ENCODE measurements at regions not wholly inside any gene's neighbourhood (a gene's known extent, or its start where the extent isn't known, plus 50 kb on each side); places are given as distances from the start of the nearest gene placed in this dataset.
"Not testable (repeated sequence)": the region's sequence is repeated elsewhere in the genome, so short reads cannot be mapped to it uniquely, and the experiment has no call there.

- not testable (repeated sequence) for H3K27ac ChIP-seq (ENCODE audit: low read depth, low read length)
- WGBS, 3 donors: 84 to 91% (median 91%) methylated on average over 6 of the region's 8 CpGs
Observed at GRCh38 chr15:77899776-77900175, 177.7 kb downstream of the TBC1D2B start.

DNA sequence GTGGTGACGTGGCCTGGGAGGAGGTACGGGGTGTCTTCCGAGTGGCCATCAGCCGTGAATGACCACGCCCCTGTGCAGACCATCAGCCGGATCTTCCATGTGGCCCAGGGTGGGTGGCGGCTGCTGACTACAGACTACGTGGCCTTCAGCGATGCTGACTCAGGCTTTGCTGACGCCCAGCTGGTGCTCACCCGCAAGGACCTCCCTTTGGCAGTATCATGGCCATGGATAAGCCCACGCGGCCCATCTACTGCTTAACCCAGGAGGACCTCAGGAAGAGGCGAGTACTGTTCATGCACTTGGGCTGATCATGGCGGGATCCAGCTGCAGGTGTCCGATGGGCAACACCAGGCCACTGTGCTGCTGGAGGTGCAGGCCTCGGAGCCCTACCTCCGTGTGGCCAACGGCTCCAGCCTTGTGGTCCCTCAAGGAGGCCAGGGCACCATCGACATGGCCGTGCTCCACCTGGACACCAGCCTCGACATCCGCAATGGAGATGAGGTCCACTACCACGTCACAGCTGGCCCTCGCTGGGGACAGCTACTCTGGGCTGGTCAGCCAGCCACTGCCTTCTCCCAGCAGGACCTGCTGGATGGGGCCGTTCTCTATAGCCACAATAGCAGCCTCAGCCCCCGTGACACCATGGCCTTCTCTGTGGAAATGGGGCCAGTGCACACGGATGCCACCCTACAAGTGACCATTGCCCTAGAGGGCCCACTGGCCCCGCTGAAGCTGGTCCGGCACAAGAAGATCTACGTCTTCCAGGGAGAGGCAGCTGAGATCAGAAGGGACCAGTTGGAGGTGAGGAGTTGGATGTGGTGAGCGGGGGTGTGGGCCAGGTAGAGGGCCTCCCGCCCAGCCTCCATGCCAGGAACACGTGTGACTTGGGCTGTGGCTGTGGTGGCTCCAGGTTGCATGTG is 178.4 kb downstream of the TBC1D2B start:
- H3K27ac ChIP-seq (ENCODE audit: low read depth, low read length): no peak overlapping the region
- WGBS, 3 donors: 88 to 90% (median 89%) methylated on average over 32 to 34 of the region's 34 CpGs

DNA sequence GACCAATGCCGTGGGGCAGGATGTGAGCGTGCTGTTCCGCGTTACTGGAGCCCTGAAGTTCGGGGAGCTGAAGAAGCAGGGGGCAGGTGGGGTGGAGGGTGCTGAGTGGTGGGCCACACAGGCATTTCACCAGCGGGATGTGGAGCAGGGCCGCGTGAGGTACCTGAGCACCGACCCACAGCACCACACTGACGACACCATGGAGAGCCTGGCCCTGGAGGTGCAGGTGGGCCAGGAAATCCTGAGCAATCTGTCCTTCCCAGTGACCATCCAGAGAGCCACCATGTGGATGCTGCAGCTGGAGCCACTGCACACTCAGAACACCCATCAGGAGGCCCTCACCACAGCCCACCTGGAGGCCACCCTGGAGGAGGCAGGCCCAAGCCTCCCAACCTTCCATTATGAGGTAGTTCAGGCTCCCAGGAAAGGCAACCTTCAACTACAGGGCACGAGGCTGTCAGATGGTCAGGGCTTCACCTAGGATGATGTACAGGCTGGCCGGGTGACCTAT is 179.6 kb downstream of the TBC1D2B start:
- WGBS, 3 donors: 94 to 96% (median 95%) methylated on average over 8 to 12 of the region's 12 CpGs
- H3K27ac ChIP-seq (ENCODE audit: low read depth, low read length): no peak overlapping the region

DNA sequence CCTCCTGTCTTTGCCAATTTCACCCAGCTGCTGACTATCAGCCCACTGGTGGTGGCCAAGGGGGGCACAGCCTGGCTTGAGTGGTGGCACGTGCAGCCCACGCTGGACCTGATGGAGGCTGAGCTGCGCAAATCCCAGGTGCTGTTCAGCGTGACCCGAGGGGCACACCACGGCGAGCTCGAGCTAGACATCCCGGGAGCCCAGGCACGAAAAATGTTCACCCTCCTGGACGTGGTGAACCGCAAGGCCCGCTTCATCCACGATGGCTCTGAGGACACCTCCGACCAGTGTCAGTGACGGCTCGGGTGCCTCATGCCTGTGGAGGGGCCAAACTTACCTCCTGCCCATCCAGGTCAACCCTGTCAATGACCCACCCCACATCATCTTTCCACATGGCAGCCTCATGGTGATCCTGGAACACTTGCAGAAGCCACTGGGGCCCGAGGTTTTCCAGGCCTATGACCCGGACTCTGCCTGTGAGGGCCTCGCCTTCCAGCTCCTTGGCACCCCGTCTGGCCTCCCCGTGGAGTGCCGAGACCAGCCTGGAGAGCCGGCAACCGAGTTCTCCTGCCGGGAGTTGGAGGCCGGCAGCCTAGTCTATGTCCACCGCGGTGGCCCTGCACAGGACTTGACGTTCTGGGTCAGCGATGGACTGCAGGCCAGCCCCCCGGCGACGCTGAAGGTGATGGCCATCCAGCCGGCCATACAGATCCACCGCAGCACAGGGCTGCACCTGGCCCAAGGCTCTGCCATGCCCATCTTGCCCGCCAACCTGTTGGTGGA is 180.2 kb downstream of the TBC1D2B start:
- 88 to 94% (median 91%) methylated on average over 27 to 37 of the region's 37 CpGs for WGBS, 3 donors
- not testable (repeated sequence) for H3K27ac ChIP-seq (ENCODE audit: low read depth, low read length)

GRCh38 chr15:77896147-77897112 is 181.1 kb downstream of the TBC1D2B start:
- WGBS, 3 donors: 79 to 87% (median 86%) methylated on average over 25 to 31 of the region's 32 CpGs
- not testable (repeated sequence) for H3K27ac ChIP-seq (ENCODE audit: low read depth, low read length)

DNA sequence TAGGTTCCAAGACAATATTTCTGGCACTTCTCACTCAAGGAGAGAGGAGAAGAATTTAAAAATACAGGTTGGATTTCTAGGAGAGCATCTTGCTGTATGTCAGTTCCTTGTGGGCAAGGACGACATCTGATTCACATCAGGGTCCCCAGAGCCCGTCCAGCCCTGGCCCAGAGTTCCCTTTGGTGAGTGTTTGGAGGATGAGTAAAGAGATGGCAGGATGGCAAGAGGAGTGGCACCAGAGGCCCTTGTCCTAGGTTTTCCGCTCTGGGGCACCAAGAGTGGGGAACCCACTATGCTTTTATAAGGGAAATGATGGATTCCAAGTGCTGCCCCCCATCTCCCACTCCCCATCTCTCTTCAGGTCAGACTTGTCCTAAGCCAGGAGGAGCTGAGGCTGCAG is 181.8 kb downstream of the TBC1D2B start:
- WGBS, 3 donors: 81 to 87% (median 85%) methylated on average over 3 of the region's 3 CpGs
- H3K27ac ChIP-seq (ENCODE audit: low read depth, low read length): no peak overlapping the region

GRCh38 chr15:77895145-77895544 is 182.4 kb downstream of the TBC1D2B start:
- H3K27ac ChIP-seq (ENCODE audit: low read depth, low read length): not testable (repeated sequence)
- WGBS, 3 donors: 50 to 61% (median 57%) methylated on average over 4 of the region's 4 CpGs

DNA sequence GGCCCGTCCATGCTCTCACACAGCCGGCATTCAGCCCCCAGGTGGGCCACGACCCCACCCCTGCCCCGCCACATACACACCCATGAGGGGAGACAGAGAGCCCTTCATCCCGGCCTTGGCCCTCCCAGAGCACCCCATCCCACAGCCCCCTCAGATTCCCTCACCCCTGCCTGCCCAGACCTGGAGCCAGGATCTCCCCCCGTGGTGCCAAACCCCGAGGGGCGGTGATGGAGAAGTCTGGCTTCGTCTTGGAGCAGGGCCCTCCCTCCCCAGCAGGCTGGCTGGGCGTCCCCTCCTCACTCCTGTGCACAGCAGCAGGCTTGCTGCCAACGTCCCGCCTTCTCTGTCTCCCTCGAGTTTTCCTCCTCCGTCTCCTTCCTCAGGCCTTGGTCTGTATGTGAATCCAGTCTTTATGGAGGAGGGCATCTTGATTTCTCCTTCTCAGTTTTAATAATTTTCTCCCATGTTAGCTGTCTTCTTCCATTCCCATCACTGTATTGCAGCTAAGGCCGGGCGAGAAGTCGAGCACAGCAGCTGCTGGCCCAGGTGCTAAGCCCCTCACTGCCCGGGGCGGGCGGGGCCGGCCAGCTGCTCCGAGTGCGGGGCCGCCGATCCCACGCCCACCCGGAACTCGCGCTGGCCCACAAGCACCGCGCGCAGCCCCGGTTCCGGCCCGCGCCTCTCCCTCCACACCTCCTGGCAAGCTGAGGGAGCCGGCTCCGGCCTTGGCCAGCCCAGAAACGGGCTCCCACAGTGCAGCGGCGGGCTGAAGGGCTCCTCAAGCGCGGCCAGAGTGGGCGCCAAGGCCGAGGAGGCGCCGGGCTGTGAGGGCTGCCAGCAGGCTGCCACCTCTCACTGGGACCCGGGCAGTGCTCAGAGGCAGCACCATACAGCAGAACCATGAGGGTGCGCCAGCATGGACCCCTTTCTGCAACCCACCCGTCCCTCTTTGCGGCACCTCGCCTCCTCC is 183.6 kb downstream of the TBC1D2B start:
- WGBS, 3 donors: 55 to 73% (median 66%) methylated on average over 39 to 50 of the region's 52 CpGs
- H3K27ac ChIP-seq (ENCODE audit: low read depth, low read length): not testable (repeated sequence)

DNA sequence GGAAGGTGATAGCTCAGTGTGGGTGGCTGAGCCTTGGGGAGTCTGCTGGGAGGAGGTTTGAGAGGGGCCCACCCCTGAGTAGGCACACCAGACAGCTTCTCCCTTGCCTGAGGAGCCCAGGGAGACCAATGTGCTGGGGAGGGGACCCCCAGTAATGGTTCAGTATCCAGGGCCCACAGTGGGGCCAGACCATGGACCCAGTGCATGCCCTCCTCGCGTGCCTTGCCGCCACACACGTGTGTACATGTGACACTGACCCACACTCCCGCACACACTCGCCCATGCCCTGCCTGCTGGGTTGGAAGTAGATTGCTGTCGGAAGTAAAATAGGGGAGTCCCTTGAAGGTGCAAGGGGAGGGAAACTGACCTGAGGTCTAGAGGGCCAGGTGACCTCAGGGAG is 184.3 kb downstream of the TBC1D2B start:
- WGBS, 3 donors: 87 to 95% (median 90%) methylated on average over 7 of the region's 7 CpGs

GRCh38 chr15:77892335-77892734 is 185.2 kb downstream of the TBC1D2B start:
- H3K27ac ChIP-seq (ENCODE audit: low read depth, low read length): no peak overlapping the region
- 53 to 82% (median 78%) methylated on average over 3 of the region's 3 CpGs for WGBS, 3 donors

More for the DNA sequence above, 184.3 kb downstream of the TBC1D2B start:
- not testable (repeated sequence) for H3K27ac ChIP-seq (ENCODE audit: low read depth, low read length)

DNA sequence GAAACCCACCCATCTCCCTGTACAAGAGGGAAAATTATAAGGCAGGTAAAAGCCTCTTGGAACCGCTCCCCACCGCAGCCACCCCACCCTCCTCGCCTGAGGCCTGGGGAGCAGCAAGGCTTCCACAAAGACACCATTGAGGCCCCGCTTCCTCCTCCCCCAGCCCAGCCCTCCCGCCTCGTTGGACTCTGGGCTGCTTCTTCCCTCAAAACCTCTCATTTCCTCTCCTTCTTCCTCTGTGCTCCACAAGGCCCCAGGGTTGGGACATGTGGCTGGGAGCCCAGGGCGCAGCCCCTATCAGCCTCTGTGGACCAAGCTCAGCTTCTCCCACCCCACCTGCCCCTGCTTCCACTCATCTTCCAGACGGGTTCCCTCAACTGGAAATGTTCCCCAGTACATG is 185.6 kb downstream of the TBC1D2B start:
- H3K27ac ChIP-seq (ENCODE audit: low read depth, low read length): not testable (repeated sequence)
- 53 to 77% (median 59%) methylated on average over 8 of the region's 8 CpGs for WGBS, 3 donors

DNA sequence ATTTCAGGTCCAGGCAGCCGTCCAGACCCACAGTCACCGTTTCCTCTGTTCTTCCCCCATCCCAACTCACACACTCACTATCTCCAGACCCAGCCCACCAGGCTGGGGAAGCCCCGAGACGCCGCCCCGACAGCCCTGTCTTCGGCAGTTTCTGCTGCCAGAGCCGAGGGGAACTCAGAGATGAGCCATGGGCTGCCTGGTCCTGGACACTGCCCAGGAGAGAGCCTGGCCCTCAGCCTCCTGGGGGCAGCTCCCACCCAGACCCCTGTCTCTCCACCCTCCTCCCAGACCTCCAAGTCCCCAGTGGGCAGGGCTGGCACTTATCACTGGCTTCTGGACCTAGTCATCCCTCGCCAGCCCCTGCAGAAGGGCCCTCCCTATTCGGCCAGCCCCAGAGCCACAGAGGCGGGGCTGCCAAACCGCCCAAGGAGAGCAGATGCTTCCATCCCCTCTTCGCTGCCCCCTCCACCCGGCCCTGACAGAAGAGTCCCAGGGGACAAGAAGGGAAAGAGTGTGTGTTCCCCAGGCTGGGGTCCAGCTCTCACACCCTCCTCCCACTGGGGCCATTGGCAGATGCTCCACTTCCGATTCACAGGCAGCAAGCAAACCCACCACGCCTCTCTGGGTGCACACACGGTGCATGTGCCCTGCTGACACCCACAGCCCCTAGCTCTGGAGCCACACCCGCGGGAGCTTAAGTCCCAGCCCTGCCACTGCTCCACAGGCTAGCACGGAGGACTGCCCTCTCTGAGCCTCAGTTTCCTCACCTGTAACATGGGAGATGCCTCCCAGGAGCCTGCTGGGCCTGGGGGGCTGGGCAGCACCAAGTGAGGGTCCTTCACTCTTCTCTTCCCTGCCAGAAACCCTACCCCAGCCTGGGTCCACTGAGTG is 186.4 kb downstream of the TBC1D2B start:
- not testable (repeated sequence) for H3K27ac ChIP-seq (ENCODE audit: low read depth, low read length)
- WGBS, 3 donors: 14 to 41% (median 21%) methylated on average over 8 to 19 of the region's 20 CpGs

DNA sequence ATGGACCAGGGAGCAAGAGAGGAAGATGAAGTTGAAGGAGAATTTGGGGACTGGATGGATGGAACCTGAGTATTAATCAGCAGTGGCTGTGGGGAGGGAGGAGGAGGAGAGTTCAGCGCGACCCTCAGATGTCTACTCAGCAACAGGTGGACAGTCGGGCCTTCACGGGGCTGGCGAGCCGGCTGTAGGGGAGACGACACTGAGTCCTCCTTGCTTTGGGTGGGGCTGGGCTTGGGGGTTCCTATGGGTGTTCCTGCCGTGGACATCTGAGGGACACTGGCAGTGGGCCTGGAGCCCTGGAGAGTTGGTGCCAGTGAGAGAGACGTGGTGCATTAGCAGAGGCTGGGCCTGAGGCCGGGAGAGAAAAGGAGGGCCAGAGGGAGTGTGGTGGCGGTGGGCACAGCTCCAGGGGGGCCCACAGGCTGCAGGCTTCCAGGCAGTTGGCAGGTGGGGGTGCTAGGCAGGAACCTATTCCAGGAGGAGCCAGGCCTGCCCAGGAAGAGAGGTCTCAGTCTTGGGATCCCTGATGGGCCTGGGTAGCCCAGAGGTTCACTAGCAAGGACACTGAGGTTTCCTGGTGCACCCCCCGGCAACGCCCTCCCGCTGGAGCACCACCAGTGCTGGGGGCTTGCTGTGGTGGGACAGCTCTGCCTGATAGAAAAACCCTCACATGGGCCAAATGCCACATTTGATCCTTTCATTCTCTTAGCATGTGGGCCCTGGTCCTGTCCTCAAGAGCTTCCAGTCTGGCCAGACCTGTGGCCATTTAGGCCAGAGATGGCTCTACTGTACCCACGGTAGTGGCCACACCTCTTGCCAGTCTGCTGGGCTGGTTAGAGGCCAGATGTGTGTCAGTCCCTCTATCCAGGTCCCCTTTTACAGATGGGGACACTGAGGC is 187.4 kb downstream of the TBC1D2B start:
- WGBS, 3 donors: 84 to 86% (median 85%) methylated on average over 10 to 15 of the region's 15 CpGs
- not testable (repeated sequence) for H3K27ac ChIP-seq (ENCODE audit: low read depth, low read length)

DNA sequence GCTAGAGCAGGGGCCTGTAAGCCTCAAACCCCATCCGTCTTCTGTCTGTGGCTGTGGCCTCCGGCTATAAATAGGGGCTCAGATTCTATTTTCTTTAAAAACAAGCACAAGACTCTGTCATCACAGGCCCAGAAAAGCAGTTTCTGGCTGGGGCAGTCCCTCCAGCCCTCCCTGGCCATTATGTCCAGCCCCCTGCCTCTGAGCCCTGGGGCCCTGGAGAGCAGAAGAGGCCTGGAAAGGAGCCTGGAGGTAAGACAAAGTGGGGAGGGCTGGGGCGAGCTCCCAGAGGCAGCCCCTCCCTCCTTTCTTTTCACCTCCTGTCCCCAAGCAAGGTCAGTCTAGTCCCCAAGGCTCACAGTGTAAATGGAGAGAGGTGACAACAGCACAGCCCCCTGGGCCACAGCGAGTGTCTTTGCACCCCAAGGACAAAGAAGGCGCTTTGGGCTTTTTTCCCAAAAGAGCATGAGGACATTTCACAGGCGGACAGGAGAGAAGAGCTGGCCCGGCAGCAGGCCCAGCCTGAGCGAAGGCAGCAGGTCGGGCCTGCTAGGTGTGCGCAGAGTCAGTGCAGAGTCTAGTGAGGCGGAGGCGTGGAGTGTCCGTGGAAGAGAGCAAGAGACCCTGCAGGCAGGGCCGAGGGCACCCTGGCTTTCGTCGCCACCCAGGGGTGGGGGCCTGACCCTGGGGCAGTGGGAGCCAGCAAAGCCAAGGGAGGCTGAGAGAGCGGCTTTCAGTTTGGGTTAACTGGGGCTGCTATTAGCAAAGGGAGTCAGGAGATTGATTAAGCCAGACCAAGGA is 188.3 kb downstream of the TBC1D2B start:
- no peak overlapping the region for H3K27ac ChIP-seq (ENCODE audit: low read depth, low read length)

More for the DNA sequence above, 188.3 kb downstream of the TBC1D2B start:
- WGBS, 3 donors: 86 to 87% (median 86%) methylated on average over 17 of the region's 17 CpGs

All from adipose tissue (tissue), 3 donors.